Fibroblast of lung (primary cell): ENCODE measurements at regions not wholly inside any gene's neighbourhood (a gene's known extent, or its start where the extent isn't known, plus 50 kb on each side); places are given as distances from the start of the nearest gene placed in this dataset.

Experiments
- DNase-seq, 2 donors: peaks; one replicate each; pipeline versions ENCODE4 v3.0.0 to v3.0.0-alpha.2; 2010; ENCODE audit warnings: low read depth in 2 of 2
- H2AFZ ChIP-seq: 2 replicates; pipeline ENCODE4 v1.5.1; 2012; ENCODE audit warnings: low read length, control low read depth, inconsistent platforms
- H3K27ac ChIP-seq: 2 replicates; pipeline ENCODE4 v1.5.1; 2011; ENCODE audit warnings: low read length, control low read depth; ENCODE audit not compliant: insufficient read depth
- H3K27me3 ChIP-seq: 2 replicates; pipeline ENCODE4 v1.5.1; 2011; ENCODE audit warnings: mild to moderate bottlenecking, low read length; ENCODE audit not compliant: control insufficient read depth, insufficient read depth
- H3K36me3 ChIP-seq: 2 replicates; pipeline ENCODE4 v1.5.1; 2011; ENCODE audit warnings: low read length; ENCODE audit not compliant: control insufficient read depth, insufficient read depth
- H3K4me1 ChIP-seq: 2 replicates; pipeline ENCODE4 v1.5.1; 2011; ENCODE audit warnings: low read length; ENCODE audit not compliant: control insufficient read depth, insufficient read depth; ENCODE audit errors: extremely low read depth
- H3K4me2 ChIP-seq: 2 replicates; pipeline ENCODE4 v1.5.1; 2011; ENCODE audit warnings: low read length, control low read depth; ENCODE audit not compliant: insufficient read depth; ENCODE audit errors: extremely low read depth
- H3K4me3 ChIP-seq, 4 experiments: fragments of 200-600 bp in 1 of 4; sonication (generic) in 1 of 4; replicated peaks in 1 of 4; 2 replicates each; pipeline ENCODE4 v1.5.1; 2011 to 2016; ENCODE audit warnings: low read length in 4 of 4, low read depth in 3 of 4, mild to moderate bottlenecking in 3 of 4, control low read depth in 2 of 4, inconsistent platforms in 1 of 4, mixed read lengths in 1 of 4; ENCODE audit not compliant: insufficient read depth in 1 of 4; ENCODE audit errors: control extremely low read depth in 1 of 4
- H3K79me2 ChIP-seq: 2 replicates; pipeline ENCODE4 v1.5.1; 2012; ENCODE audit warnings: mild to moderate bottlenecking, low read length, inconsistent platforms; ENCODE audit not compliant: control insufficient read depth, insufficient read depth
- H3K9ac ChIP-seq: 2 replicates; pipeline ENCODE4 v1.5.1; 2011; ENCODE audit warnings: mild to moderate bottlenecking, low read length, control low read depth; ENCODE audit not compliant: insufficient read depth
- H3K9me3 ChIP-seq: 2 replicates; pipeline ENCODE4 v1.5.1; 2012; ENCODE audit warnings: low read depth, low read length; ENCODE audit not compliant: control insufficient read depth, insufficient read depth
- H4K20me1 ChIP-seq: 2 replicates; pipeline ENCODE4 v1.5.1; 2011; ENCODE audit warnings: low read length; ENCODE audit not compliant: control insufficient read depth, insufficient read depth; ENCODE audit errors: extremely low read depth
- CTCF ChIP-seq, 2 donors: IDR thresholded peaks in 1 of 2; conservative IDR thresholded peaks in 1 of 2; 1 replicate in 1 of 2; 2 replicates in 1 of 2; pipeline ENCODE4 v1.5.1; 2011 to 2012; ENCODE audit warnings: low read length in 2 of 2, control low read depth in 1 of 2, inconsistent platforms in 1 of 2, low read depth in 1 of 2, mild to moderate bottlenecking in 1 of 2
- EZH2 ChIP-seq: IDR thresholded peaks from 2 replicates; pipeline ENCODE4 v1.5.1; 2012; ENCODE audit warnings: low read length, control low read depth, mild to moderate bottlenecking; ENCODE audit errors: missing control alignments

- Histone ChIP-seq H4K20me1 (no peaks in the 10 kb centered on the region), H2AFZ (no peak overlapping the region), H3K27me3 (no peaks in the 10 kb centered on the region), H3K4me3 (no peak overlapping the region), H3K9ac (no peak overlapping the region), H3K36me3 (no peaks in the 10 kb centered on the region), H3K9me3 (no peaks in the 10 kb centered on the region), H3K4me1 (no peaks in the 10 kb centered on the region), H3K4me2 (no peak overlapping the region), H3K79me2 (no peaks in the 10 kb centered on the region), H3K27ac (no peak overlapping the region)
- TF ChIP-seq EZH2 (no peak), CTCF (conservative IDR thresholded peaks at IDR 0.05 in 1 of 2, IDR thresholded peaks at IDR 0.05 in 1 of 2; ENCODE audit: low read depth in 1 of 2, low read length in 2 of 2) (no peak)
- no peak for DNase-seq
Measured at GRCh38 chr4:1497189-1497801, 91.1 kb upstream of the NKX1-1 start.

- H3K27ac ChIP-seq: no peak overlapping the region
- H3K27me3 ChIP-seq: no peaks in the 10 kb centered on the region
- no peaks in the 10 kb centered on the region for H3K9me3 ChIP-seq
- H3K9ac ChIP-seq: no peak overlapping the region
- H3K4me2 ChIP-seq: no peak overlapping the region
- no peaks in the 10 kb centered on the region for H3K4me1 ChIP-seq
- H2AFZ ChIP-seq: no peak overlapping the region
- H3K4me3 ChIP-seq: no peak overlapping the region
- H3K36me3 ChIP-seq: no peaks in the 10 kb centered on the region
- no peak for TF ChIP-seq CTCF (conservative IDR thresholded peaks at IDR 0.05 in 1 of 2, IDR thresholded peaks at IDR 0.05 in 1 of 2; ENCODE audit: low read depth in 1 of 2, low read length in 2 of 2)
- TF ChIP-seq EZH2: no peak
- no peaks in the 10 kb centered on the region for H3K79me2 ChIP-seq
- H4K20me1 ChIP-seq: no peaks in the 10 kb centered on the region
- no peak for DNase-seq
Measured at GRCh38 chr4:1496116-1496642, 89.9 kb upstream of the NKX1-1 start.

- Histone ChIP-seq H4K20me1 (no peaks in the 10 kb centered on the region), H2AFZ (no peak overlapping the region), H3K4me2 (no peak overlapping the region), H3K79me2 (no peaks in the 10 kb centered on the region), H3K36me3 (no peaks in the 10 kb centered on the region), H3K27ac (no peak overlapping the region), H3K4me1 (no peaks in the 10 kb centered on the region), H3K27me3 (no peaks in the 10 kb centered on the region), H3K4me3 (no peak overlapping the region), H3K9me3 (no peaks in the 10 kb centered on the region), H3K9ac (no peak overlapping the region)
- DNase-seq: no peak
- no peak for TF ChIP-seq EZH2
- no peak for TF ChIP-seq CTCF (conservative IDR thresholded peaks at IDR 0.05 in 1 of 2, IDR thresholded peaks at IDR 0.05 in 1 of 2; ENCODE audit: low read depth in 1 of 2, low read length in 2 of 2)
Measured at GRCh38 chr4:1495416-1496115, 89.3 kb upstream of the NKX1-1 start.
